HG03159 (cell line): ENCODE measurements at regions not wholly inside any gene's neighbourhood (a gene's known extent, or its start where the extent isn't known, plus 50 kb on each side); places are given as distances from the start of the nearest gene placed in this dataset.
"Not testable (repeated sequence)": the region's sequence is repeated elsewhere in the genome, so short reads cannot be mapped to it uniquely, and the experiment has no call there.

Source experiments
- ATAC-seq: cut with Tn5 transposase; IDR thresholded peaks from one replicate; pipeline ENCODE4 v1.9.1; 2021; ENCODE audit warnings: mild to moderate bottlenecking, moderate library complexity; ENCODE audit not compliant: unreplicated experiment

GRCh38 chr17:20681746-20682722 lies 102.5 kb downstream of the CDRT15L2 start:
- ATAC-seq, result not testable (repeated sequence)

GRCh38 chr17:20683651-20684229 lies 104.2 kb downstream of the CDRT15L2 start:
- ATAC-seq, result not testable (repeated sequence)

- ATAC-seq, result not testable (repeated sequence)
These were observed 105.5 kb downstream of the CDRT15L2 start for GRCh38 chr17:20684975-20685374.

- ATAC-seq, result not testable (repeated sequence)
These were observed 108.1 kb downstream of the CDRT15L2 start for GRCh38 chr17:20687584-20687983.

GRCh38 chr17:20689170-20689749 lies 109.7 kb downstream of the CDRT15L2 start:
- ATAC-seq, result not testable (repeated sequence)

- not testable (repeated sequence) for ATAC-seq
These were observed 113.2 kb downstream of the CDRT15L2 start for GRCh38 chr17:20692706-20693105.

GRCh38 chr17:20695871-20696270 lies 116.3 kb downstream of the CDRT15L2 start:
- ATAC-seq, result not testable (repeated sequence)

GRCh38 chr17:20698463-20699206 lies 119.1 kb downstream of the CDRT15L2 start:
- peak; percentile 92 for ATAC-seq

- ATAC-seq, result not testable (repeated sequence)
These were observed 121.0 kb downstream of the CDRT15L2 start for GRCh38 chr17:20700528-20700927.

GRCh38 chr17:20701366-20701765 lies 121.8 kb downstream of the CDRT15L2 start:
- ATAC-seq, result not testable (repeated sequence)

GRCh38 chr17:20702692-20703091 lies 123.2 kb downstream of the CDRT15L2 start:
- no peak for ATAC-seq

- ATAC-seq, result no peak
These were observed 124.3 kb downstream of the CDRT15L2 start for GRCh38 chr17:20703781-20704180.

- not testable (repeated sequence) for ATAC-seq
These were observed 125.7 kb downstream of the CDRT15L2 start for GRCh38 chr17:20705186-20705585.

GRCh38 chr17:20706751-20707373 lies 127.3 kb downstream of the CDRT15L2 start:
- ATAC-seq, result no peak

- ATAC-seq, result not testable (repeated sequence)
These were observed 129.3 kb downstream of the CDRT15L2 start for GRCh38 chr17:20708821-20709220.

GRCh38 chr17:20716481-20716880 lies 137.0 kb downstream of the CDRT15L2 start:
- ATAC-seq, result not testable (repeated sequence)

GRCh38 chr17:20721171-20721570 lies 141.6 kb downstream of the CDRT15L2 start:
- ATAC-seq, result no peak

- ATAC-seq, result not testable (repeated sequence)
These were observed 144.9 kb downstream of the CDRT15L2 start for GRCh38 chr17:20724391-20724790.

- ATAC-seq, result not testable (repeated sequence)
These were observed 147.7 kb downstream of the CDRT15L2 start for GRCh38 chr17:20727201-20727600.

- no peak for ATAC-seq
These were observed 148.7 kb downstream of the CDRT15L2 start for GRCh38 chr17:20728181-20728580.
